ENCODE measurements at regions not wholly inside any gene's neighbourhood (a gene's known extent, or its start where the extent isn't known, plus 50 kb on each side); places are given as distances from the start of the nearest gene placed in this dataset.

DNA sequence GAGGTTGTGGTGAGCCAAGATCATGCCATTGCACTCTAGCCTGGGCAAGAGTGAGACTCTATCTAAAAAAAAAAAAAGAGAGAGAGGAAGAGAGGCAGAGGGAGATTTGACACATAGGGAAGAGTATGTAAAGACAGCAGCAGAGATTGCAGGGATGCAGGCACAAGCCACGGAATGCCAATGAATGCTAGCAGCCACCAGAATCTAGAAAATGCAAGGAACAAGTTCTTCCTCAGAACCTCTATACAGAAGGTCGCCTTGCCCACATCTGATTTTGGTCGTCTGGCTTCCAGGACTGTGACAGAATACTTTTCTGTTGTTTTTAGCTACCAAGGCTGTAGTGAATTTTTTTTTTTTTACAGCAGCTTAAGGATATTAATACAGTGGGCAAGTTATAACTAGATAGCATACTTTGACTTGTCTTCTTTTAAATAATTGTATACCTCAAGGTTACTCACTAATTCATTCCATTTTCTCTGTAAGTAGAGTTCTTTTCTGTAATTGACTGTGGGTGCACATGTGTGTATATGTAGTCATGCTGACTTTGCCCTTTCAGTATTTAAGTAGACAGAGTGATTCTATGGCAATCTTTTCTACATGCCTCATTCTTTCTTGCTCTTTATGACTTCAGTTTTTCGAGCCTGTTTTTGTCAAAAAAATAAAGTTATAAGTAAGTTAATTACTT, 402.2 kb downstream of the GJA1 start:
- no peak for DNase-seq

DNA sequence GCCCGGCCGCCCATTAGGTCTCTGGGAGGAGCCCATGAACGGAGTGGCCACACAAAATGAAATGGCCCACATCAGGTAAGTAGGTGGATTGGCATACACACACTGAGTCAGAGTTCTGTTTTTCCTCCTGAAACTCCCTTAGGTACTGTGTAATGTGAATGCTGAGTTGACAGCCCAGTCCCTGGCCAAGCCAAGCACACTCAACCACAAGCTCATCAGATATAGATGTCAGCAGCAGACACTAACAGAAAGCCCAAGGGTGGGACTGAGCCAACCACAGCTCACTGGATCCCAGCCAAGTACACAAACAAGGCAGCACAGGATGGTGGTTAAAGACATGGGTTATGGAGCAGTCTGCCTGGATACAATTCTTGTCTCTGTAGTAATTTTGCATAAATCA, 403.4 kb downstream of the GJA1 start:
- DNase-seq = no peak

DNA sequence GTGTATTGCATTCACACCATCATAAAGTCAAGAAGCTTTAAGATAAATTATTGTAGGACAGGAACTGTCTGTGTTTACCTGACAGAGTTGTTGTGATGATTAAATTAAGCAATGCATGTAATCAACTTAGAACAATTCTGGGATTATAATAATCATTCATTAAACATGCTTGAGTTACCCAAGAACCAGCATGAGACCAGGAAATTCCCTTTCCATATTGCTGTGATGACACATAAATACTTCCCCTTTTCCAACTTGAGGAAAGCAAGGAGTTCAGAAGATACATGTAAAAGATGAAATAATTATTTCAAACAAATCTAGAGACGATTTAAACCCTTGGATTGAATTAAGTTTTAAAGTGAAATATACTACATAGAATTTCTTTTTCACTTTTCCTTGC, 404.4 kb downstream of the GJA1 start:
- DNase-seq = peak; percentile 47

DNA sequence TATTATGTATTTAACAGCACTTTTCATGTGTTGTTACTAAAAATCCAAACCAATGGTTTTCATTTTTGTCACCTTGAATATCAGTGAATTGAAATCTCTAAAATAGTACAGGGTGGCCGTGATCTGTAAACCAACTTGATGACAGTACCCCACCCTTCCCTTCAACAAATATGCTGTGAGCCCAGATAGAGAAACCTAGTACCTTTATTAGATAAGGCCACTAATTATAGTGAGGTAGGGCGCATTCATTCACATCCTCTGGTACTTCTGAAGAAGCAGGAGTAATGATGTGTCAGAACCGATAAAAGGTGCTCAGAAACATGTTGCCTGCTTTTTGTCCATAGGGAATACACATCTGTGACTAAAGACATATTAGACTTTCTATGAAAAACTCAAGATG, 409.5 kb downstream of the GJA1 start:
- DNase-seq = no peak

DNA sequence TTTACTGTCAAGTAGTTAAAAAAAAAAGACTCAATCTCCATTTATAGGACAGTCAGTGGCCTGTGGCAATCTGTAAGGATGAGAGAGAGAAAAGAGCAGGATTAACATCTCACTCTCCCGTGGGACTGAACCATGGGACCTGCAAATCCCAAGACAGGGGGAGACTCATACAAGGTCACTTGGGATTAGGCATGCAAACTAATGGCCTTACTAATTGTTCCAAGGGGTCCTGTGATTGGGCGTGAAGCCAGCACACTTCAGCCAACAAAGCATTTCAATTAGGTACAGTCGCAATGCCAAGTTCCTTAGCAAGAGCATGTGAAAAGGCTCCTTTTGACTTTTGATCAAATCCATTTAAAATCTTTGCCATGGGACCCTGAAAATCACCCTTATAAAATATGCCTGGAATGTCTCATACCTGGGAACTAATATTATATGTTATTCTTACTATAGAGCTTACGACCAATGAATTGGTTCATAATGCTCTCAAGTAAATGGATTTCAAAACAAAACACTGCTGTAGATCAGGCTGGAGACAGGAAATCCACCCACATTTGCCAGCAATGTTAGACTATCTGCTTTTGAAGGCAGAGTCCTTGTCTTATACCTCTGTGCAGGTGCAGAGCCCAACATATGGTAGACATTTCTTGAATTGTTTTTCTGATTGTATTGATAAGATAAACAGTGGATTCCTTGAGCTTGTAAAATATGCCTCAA, 412.5 kb downstream of the GJA1 start:
- DNase-seq = no peak

DNA sequence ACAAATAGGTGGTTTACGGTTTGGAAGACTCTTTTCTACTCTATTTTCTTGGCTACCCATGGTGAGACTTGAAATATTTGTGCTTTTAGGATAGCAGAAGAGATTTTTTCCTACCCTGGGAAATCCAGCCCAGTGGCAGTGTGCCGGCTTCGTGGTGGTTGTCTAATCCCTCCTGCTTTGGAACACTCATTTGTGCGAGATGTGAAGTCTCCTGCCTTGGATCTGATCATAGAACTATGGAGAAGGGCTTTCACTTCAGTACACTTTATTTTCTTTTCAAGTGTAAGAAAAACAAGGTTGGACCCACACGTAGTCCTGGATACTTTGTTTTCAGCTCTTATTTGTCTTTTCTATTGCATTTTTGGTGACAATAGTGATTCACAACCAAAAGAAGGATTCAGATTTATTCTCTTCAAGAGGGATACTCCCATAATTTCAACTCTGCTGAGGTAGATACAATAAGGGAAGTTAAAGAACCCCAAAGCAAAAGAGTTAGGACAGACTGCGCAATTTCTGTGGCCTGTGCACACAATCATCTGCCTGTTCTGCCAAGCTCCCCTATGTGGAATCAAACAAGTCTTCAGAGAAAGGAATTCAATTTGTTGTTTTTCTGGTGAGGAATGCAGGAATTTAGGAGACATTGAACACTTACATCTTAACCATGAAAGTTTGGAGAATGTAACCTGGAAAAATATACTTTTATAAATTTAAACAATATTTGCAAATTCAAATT, 413.2 kb downstream of the GJA1 start:
- DNase-seq = no peak

DNA sequence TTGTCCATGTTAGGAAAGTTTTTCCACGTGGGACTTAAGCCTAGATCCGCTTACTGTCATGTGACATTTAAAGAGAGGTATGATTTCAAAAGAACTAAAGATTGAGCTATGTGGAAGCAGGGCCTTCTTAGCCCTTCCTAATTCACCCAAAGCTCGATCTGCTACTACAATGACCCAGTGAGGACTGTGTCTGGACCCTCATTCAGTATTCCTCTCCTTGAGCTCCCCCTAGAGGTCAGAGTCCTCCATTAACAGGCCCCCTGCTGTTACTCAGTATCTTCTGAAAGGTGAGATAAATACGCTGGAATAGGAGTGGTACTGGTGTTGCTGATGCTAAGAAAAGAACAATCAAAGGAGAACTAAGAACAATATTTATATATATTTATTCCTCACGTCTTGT, 414.0 kb downstream of the GJA1 start:
- peak; percentile 8 for DNase-seq

DNA sequence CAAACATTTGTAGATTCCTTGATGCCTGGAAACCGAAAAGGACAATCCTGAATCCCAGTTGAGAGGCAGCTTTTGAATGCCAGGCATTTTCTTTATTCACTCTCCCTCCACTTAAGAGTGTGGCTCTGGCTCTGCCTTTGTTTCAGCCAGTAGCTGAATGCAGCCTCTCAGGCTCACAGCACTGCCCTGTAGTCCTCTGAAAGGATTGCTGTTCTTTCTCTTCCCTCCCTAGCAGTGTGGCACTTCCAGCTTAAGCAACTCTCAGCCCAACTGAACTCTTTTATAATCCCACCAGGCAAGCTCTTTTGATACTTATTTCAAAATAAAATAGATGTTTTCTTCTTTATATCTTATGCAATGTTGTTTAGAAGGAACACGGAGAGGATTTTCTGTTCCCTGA, 415.6 kb downstream of the GJA1 start:
- no peak for DNase-seq

DNA sequence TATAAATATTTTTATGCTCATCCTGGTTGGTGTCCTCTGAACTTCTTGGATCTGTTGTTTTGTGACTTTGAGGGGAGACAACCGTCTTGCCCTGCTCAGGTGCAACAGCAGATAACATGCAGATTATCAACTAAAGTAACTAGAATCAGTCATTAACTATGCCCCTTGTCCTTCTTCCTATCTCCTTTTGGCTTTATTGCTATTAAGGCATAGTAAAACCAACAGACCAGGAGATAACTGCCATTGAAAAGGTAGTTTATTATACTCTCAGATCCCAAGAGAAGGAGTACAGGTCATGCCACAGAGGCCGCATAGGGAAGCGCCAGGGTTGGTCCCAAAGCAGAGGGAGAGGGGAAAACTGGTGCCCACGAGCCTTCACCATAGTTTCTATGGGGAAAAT, 418.2 kb downstream of the GJA1 start:
- DNase-seq = no peak

DNA sequence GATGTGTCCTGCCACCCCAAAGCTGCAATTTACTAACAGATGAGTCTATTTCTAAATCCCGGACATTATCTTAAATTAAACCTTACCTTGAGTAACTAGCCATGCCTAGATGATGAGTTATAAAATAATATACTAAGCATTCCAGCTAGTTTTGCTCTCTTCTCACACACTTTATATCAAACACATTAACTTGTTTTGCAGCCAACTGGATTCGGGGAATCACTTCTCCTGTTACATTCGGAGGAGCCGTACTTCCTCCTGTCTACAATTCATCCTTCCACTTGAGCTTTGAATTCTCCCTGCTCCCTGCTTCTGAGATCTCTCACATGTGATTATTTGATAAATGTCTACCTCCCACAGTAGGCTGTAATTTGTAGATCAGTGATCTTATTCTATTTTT, 420.1 kb downstream of the GJA1 start:
- no peak for DNase-seq

DNA sequence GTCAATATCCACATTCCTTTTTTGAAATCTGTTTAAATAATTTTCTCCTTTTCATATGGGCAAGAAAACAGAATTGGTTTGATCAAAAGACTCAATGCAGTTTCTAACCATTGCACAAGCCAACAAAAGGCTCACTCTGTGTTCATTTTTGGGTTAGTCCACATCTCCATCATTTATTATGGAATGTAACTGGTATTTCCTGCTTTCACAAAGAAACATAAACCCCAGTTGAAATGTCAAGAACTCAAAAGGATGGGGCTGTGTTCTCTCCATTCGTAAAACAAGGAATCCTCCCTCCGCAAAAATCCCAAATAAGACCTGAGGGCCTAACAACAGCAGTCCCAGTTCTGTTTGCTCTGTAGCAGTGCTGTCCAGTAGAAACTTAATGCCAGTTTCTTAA, 420.9 kb downstream of the GJA1 start:
- DNase-seq = no peak

DNA sequence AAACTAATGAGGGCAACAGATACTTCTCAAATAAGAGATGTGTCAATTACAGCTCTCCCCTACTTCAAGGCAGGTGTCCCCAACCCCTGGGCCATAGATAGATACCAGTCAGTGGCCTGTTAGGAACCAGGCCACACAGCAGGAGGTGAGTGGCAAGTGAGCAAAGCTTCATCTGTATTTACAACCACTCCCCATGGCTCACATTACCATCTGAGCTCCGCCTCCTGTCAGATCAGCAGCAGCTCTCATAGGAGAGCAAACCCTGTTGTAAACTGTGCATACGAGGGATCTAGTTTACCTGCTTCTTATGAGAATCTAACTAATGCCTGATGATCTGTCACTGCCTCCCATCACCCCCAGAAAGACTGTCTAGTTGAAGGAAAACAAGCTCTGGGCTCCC, 422.1 kb downstream of the GJA1 start:
- no peak for DNase-seq

DNA sequence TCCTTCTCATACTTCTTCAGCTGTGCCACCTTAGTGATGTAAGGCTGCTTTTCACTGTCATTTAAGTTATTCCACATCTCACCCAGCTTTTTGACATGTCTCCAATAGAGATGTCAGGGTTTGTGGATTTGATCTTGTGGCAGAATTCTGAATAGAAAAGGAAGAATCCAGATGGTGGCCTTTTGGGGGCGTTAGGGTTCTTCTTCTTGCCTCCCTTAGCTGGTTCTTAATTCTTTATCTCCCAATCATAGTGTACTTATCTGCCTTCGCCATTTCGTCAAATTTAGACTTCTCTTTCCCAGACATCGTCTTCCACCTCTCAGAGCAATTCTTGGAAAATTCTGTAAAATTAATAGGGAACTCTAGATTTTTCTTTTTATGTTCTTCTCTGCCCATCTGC, 422.9 kb downstream of the GJA1 start:
- no peak for DNase-seq

DNA sequence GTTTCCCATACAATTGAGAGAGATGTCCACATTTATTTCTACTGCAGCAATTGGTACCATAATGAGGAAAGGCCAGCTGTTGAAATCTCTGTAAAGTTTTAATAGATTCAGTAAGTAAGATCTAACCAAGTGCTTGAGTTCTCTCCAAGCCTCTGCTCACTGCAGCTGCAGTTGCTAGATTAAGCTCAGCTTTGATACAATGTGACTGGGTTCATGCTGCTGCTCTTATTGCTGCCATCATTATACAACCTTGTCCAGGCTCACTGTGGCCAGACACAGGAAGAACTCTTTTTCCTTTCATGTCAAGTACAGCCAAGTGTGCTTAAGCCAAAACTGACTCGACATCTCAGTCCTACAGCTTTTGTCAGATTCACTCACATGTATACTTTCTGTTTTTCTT, 423.5 kb downstream of the GJA1 start:
- DNase-seq = no peak

DNA sequence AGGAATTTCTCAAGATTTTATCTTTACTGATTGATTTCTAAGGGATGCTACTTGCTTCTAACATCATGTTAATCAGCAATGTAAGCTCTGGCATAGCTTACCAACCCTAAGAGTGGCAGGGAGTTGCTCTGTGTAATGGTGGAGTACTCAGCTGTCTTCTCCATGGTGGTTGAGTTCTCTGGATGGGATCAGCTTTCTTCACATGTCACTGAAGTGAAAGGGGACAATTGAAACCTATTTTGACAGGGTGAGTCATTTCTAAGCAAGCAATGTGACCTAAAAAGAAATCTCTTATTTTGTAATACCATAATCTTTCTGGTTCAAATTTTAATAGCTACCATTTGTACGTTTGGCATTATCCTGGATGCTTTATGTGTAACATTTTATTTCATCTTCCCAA, 430.4 kb downstream of the GJA1 start:
- no peak for DNase-seq

DNA sequence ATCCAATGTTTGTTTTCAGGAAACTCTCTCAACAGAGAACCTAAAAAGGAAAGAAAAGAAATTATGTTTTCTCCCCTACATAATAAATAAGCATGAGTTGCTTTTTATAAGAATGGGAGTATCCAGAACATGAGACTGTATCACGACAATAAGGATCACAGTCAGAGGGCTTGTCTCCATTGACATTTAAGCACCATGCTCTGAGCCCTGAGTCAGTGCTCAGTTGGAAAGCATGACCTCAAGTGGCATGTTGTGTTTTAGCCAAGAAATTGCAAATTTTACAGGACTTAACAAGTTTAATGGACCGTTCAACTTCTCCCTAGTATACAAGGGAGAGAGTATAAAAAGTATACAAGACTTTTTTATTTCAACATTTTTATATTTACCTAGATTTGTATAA, 431.6 kb downstream of the GJA1 start:
- DNase-seq = no peak

DNA sequence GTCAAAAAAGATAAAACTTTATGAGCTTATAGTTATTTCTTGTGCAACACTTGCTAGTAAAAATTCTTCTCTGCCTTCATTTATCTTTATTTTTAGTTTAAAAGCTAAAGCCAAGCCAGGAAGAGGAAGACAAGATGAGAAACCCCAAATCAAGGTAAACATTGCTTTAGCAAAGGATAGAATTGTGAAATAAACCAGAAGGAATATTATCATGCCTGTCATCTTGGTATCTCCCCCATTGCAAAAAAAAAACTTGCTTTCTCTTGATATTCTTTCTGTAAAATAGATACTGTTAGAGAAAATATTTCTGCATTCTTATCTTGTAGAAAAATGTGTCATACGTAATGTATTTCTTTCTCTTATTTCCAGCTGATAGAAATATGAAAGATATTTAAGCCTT, 432.8 kb downstream of the GJA1 start:
- DNase-seq = no peak

DNA sequence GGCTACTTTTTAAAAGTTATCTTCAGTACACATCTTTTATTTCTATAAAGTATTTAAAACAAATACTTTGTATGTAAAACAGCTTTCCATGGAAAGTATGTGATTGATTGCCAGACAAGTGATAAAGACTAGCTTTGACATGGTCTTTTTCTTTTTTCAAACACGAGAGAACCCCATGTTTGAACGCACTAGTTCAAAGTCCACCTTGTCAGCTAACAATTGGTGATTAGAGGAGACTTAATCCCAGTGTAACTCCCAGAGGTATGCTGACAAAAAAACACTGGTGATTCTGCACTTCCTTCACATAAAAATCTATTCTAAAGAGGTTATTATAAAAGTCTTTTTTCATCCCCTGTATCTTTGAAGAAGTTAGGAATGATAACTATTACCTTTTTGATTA, 438.1 kb downstream of the GJA1 start:
- no peak for DNase-seq

DNA sequence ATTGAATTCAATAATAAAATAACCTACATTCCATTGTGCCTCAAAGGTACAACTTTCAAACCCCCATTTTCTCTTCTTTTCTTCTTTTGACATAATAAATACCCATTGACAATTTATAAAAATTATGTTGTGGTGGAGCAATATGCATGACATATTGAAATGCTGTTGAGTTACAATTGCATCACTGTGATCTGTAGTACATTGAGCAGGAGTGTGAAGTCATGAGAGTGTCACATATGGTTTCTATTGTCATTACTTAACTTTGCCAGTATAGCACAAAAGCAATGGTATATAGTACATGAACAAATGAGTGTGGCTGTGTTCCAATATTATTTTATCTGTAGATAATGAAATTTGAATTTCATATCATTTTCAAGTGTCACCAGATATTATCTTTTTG, 441.3 kb downstream of the GJA1 start:
- DNase-seq = no peak

DNA sequence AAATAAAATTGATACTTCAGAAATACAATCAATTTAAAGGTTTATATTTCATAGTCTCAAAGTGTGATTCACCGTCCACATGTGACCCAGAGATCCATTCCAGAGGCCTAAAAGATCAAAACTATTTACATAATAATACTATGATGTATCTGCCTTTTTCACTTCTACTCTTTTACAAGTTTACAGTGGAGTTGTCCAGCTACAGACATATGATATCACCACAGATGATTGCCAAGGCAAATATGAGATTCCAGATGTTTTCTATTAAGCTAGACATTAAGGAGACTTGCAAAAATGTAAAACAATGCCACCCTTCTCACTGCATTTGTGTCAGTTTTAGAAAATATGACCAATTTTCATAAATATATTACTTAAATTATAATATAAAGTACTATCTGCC, 443.7 kb downstream of the GJA1 start:
- DNase-seq = no peak

DNA sequence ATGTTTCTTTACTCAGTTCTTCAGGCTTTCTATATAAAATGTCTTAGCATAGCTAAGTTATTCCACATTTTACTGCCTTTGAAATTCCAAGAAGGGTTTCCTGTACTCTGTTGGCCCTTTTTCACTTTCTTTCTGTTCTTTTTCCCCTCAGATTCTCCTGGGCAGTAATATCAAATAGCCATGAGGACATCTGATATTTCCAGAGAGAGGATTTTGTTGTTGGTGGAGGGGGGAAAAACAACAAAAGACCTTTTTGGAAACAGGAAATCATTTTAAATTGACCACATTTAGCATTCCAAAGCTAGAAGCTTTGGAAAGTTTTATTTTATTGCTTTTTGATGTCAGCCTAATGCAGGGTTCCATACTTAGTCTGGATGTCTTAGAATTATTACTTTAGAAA, 445.4 kb downstream of the GJA1 start:
- DNase-seq = no peak

DNA sequence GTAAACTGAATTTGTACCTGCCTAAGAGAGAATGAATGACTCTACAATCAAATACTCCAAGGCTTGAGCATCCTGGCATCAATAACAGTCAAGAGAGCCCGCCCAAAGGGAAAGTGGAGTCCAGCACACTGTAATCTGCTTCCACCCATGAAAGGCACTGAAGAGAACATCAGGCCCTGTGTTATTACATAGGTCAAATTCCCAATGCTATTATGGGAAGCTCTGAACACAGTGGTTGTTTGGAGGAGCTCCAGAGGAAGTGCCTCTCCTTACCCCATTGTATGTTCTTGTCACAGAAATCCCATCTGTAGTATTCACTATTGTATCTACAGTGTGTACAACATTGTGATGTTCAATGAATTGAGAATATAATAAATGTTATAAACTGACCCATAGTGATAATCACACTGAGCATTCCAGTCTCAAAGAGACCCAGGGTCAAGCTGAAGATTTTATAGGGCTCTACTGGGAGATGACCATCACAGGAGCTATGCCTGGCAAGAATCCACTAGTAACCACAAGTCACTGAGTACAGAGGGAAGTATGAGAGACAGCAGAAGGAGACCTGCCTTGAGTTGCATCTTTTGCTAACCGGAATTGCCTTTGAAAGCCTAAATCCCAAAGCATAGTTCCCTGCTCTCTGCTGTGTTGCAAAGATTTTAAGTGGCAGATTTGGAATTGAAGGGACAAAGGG, 446.7 kb downstream of the GJA1 start:
- DNase-seq = no peak

DNA sequence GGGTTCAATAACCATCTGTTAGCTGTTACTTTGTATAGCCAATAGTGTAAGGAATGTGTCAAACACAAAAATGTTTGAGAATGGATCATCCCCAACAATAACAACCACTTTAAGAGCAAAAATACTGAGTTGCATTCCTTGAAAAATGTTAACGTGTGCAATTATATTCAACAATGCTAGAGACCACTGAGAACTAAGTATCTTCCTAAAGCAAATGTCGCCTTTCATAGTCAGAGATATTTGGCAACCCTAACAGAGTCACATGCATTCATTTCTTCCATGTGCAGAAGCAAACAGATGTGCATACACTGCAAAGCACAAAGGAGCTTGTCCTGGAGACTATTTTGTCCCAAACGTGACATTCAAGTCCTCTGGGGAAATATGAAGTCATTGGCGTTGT, 448.6 kb downstream of the GJA1 start:
- DNase-seq = no peak

DNA sequence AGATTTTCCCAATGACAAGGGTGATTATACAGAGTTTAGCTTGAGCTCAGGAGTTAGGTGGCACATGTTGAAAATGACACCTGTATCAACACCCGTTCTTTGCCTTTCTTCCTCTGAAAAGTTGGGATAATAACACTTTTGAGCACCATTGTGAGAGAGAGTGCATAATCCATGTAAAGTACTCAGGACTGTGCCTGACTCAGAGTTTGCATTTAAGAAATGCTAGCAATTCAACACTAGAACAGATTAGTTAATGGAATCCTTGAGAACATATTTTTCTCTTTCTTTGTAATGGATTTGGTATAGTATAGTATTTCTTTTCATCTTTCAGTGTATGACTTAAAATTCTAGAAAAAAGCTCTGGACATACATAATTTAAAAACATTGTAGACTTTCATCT, 449.2 kb downstream of the GJA1 start:
- no peak for DNase-seq
